Colon (tissue), 2 donors: ENCODE measurements at regions not wholly inside any gene's neighbourhood (a gene's known extent, or its start where the extent isn't known, plus 50 kb on each side); places are given as distances from the start of the nearest gene placed in this dataset.

Experiments
- FAIRE-seq: peaks from 2 replicates; lab custom pipeline; 2012; peaks lifted over from hg19 to GRCh38; lab: Jason Lieb, UNC
- donor health status: control.
- donor health status: control.

DNA sequence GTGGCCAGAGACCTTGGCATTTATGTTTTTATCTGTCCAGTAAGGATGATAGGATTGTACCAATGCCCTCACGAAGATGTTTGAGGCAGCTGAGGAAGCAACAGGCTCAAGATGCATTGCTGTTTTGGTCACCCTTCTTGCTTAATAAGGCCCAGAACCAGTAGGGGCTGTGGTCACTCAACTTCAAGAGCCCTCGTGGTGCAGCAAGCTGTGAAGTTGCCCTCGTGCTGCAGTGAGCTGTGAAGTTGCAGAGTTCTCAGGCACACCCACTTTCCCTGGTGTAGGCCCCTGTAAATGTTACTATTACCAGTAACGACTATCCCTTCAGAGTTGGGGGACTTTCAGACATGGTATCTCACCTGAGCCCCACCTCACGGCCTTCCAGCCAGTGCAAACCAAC is 207.6 kb upstream of the LYZL1 start:
- FAIRE-seq: no peak

- no peak for FAIRE-seq
Observed at GRCh38 chr10:29081951-29082685, 206.8 kb upstream of the LYZL1 start.

GRCh38 chr10:29083096-29083495 is 205.8 kb upstream of the LYZL1 start:
- FAIRE-seq: no peak

GRCh38 chr10:29084681-29085307 is 204.1 kb upstream of the LYZL1 start:
- FAIRE-seq: no peak

DNA sequence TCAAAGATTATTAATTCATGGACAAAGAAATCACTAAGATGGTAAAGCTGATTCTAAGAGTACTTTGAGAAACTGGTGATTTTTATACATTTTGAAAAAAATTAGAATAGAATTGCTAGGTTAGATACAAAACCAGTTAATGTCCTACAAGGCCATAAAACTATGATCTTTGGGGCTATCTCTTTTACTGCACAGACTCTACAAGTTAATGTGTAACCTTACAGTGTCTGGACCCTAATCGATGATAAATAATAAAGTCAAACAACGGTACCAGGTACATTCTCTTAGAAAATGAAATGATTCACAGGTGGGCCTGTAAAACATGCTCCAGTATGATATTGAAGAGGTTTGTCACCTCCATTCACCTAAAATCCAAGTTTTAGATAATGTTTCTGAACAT is 199.8 kb upstream of the LYZL1 start:
- no peak for FAIRE-seq

DNA sequence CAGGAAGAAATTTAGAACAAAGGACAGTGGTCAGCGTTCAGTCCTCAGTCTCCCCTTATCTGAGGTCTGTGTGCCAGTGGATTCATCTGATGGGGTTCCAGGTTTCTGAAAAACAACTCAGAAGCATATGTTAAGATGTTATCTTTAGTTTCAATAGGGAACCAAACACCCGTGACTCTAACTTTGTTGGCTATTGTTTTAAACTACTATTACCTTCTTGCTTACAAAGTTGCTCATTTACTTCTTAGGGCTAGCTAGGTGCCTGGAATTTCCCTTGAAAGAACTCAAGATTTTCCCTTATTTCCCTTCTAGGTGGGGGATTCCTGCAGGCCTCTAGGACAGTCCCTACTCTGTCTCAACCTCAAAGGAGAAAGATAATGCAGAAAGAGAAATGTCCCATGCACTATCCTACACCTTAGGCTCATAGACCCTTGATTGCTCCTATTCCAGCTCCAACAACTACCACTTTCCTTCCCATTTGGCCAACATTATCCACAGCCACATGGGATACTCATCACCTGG is 192.5 kb upstream of the LYZL1 start:
- FAIRE-seq: no peak

GRCh38 chr10:29098423-29098822 is 190.4 kb upstream of the LYZL1 start:
- no peak for FAIRE-seq

DNA sequence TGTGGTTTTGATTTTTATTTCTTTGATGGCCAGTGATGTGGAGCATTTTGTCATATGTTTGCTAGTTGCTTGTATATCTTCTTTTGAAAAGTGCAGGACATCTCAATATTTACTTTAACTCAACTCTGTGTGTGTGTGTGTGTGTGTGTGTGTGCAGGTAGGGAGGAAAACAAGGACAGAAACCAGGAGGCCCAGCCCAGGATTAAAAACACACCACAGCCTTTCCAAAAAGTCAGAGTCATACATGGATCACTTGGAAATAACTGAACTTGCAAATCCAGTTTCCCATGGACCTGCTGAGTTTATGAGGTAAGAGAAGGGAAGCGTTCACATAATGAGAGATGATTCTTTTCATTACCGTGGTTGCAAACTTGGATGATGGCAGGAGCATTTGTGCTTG is 189.9 kb upstream of the LYZL1 start:
- FAIRE-seq: no peak

- FAIRE-seq: no peak
Observed at GRCh38 chr10:29099415-29099814, 189.5 kb upstream of the LYZL1 start.

DNA sequence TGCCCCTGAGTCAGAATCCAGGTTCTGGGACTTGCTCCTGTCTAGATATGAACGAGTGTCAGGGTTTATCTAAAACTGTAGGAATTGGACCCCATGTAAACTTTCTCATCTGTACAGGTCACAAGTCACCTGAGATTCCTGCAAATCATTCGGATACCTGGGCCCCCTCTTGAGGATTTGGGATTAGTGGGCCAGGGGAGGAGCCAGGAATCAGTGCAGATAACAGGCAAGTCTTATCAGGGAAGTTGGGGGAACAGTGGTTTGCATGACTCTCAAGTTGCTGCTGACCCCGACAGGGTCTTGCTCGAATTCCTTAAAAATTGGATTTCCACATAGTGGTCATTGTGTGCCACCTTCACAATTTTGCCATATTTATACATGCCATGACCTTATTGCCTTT is 188.4 kb upstream of the LYZL1 start:
- FAIRE-seq: no peak

DNA sequence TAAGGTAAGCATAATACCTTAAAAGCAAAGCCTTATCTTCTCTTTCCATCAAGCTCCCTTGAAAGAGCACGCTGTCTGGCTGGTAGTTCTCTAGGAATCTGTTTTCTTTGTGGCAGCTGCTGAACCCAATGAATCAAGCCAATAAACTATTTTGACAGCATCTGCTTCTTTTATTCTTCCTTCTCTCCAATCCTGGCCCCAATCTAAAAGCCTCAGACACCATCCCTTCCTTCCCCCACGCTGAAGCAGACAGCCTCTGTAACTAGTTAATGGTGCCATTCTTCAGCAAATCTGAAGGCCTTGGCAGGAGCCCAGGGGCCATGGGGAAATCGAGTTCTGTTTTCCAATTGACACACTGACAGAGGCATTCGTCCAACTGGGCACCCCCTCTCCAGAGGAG is 186.6 kb upstream of the LYZL1 start:
- no peak for FAIRE-seq

- FAIRE-seq: no peak
Observed at GRCh38 chr10:29102636-29103035, 186.2 kb upstream of the LYZL1 start.

GRCh38 chr10:29104661-29105399 is 184.0 kb upstream of the LYZL1 start:
- FAIRE-seq: no peak

GRCh38 chr10:29105516-29106215 is 183.2 kb upstream of the LYZL1 start:
- no peak for FAIRE-seq

- no peak for FAIRE-seq
Observed at GRCh38 chr10:29106287-29106686, 182.6 kb upstream of the LYZL1 start.

GRCh38 chr10:29107866-29108498 is 180.9 kb upstream of the LYZL1 start:
- no peak for FAIRE-seq

DNA sequence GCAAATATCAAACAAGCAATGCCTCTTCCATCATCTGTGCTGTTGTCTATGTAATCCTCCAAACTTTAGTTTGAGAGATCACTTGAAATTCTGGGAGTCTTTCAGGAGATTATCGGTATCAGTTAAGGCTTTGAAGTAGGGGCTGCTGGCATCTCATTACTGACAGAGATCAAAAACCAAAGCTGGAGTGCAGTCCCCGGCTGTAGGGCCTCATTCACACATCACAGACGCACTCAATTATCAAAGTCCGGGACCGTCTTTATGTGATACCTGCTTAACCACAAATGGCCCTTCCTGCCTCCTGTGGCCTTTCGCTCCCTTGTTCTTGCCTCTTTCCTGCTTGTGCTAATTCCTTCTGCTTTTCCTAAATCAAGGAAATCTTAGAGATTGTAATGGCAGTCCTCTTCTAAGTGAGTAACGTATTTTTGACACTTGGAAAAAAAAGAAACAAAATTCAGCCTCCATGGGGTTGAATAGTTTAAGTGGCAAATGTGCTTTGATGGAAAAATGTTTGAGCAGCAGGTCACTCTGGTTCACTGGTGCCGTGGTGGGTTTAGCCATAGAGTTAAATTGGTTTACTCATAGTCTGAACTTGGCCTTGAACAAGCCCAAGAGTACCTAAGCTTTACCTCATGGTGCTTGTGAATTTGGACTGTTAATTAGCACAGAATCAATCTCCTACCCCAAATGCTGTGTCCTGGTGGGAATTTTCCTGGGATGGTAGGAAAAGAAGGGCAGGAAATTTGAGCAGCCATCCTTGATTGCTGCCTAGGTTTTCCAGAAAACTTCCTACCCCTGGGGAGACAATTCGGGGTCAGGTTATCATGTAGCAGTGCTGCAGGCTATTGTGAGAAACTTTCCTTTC is 178.9 kb upstream of the LYZL1 start:
- no peak for FAIRE-seq

DNA sequence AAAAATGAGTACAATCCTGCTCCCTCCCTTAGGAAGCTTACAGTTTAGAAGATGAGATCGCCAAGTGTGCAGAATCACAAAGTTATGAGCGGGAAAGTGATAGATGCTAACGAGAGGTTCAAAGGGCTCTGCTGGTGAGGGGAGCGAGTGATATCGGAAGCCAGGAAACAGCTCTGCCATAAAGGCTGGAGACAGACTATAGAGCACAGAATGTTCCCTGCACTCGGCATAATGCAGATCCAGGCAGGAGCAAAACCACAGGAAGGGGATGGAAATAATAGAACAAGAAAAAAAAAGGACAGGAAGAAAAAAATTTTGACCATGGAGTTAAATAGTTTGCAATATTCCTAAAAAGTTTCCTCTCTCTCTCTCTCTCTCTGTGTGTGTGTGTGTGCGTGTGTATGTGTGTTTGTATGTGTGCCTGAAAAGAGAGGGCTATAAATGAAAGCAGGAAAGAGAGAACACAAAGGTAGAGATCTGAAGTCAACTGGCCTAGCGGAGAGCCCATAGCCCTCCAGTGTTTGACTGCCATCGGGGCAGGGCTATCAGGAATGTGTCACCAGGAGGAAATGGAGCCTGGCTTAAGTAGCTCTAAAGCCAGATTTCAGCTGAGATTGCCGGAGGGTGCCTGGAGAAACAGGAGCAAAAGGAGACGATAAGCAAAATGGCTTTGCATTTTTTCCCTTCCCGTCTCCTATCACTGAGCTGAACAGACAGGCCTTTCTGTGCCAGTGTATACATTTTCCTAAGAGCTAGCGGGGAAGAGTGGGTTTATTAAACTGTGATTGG is 175.8 kb upstream of the LYZL1 start:
- no peak for FAIRE-seq

- no peak for FAIRE-seq
Observed at GRCh38 chr10:29113616-29113945, 175.3 kb upstream of the LYZL1 start.

DNA sequence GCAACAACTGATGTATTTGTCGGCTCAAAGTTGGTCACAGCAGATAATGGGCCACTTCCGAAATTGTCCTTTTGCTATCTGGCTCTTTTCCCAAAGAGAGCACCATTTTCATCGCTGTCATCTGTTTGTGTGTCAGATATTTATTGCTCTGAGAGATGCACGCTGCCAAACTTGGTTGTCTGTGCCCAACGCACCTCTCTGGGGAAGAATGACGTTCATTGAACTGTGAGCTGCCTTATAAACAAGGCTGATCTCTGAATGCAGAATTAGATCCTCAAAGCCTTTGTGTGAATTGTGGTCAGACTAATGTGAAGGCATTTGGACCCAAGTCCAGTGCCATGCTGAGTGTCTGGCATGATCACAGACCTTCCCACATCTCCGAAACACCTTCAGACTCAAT is 174.7 kb upstream of the LYZL1 start:
- FAIRE-seq: no peak
